GM23338 (cell line): ENCODE measurements at regions not wholly inside any gene's neighbourhood (a gene's known extent, or its start where the extent isn't known, plus 50 kb on each side); places are given as distances from the start of the nearest gene placed in this dataset.

Experiments
- CREB1 ChIP-seq: fragments of 250-450 bp; sonication (Bioruptor Pico); IDR thresholded peaks from 2 replicates; pipeline ENCODE4 v1.5.0; 2020; ENCODE audit warnings: low read depth, mild to moderate bottlenecking, moderate library complexity
- CTCF ChIP-seq, 2 experiments: fragments of 200-600 bp in 1 of 2; sonication (generic) in 1 of 2; conservative IDR thresholded peaks; 2 replicates each; pipeline versions ENCODE4 v1.5.1 to v1.6.1; 2016 to 2017; ENCODE audit warnings: antibody characterized with exemption in 2 of 2, low read depth in 2 of 2, mild to moderate bottlenecking in 2 of 2, moderate library complexity in 1 of 2
- EZH2 ChIP-seq: fragments of 200-600 bp; sonication (generic); IDR thresholded peaks from one replicate; pipeline ENCODE4 v1.8.0; 2017; ENCODE audit warnings: antibody characterized with exemption, mild to moderate bottlenecking, low read depth; ENCODE audit not compliant: unreplicated experiment
- EZH2phosphoT487 ChIP-seq: fragments of 200-600 bp; sonication (generic); IDR thresholded peaks from one replicate; pipeline ENCODE4 v1.8.1; 2018; ENCODE audit warnings: antibody characterized with exemption; ENCODE audit not compliant: unreplicated experiment
- JUNB ChIP-seq: IDR thresholded peaks from one replicate; pipeline ENCODE4 v1.6.1; 2016; ENCODE audit warnings: antibody characterized with exemption; ENCODE audit not compliant: unreplicated experiment
- POLR2AphosphoS5 ChIP-seq: IDR thresholded peaks from 2 replicates; pipeline ENCODE4 v1.6.1; 2016; ENCODE audit warnings: antibody characterized with exemption, low read depth
- REST ChIP-seq: IDR thresholded peaks from one replicate; pipeline ENCODE4 v1.6.1; 2018; ENCODE audit warnings: antibody characterized with exemption; ENCODE audit not compliant: unreplicated experiment
- STAT1 ChIP-seq: IDR thresholded peaks from one replicate; pipeline ENCODE4 v1.6.1; 2016; ENCODE audit warnings: antibody characterized with exemption; ENCODE audit not compliant: unreplicated experiment
- ZNF331 ChIP-seq: fragments of 250-450 bp; sonication (Bioruptor Pico); IDR thresholded peaks from 2 replicates; pipeline ENCODE4 v1.5.0; 2020; ENCODE audit warnings: low read depth, mild to moderate bottlenecking, moderate library complexity

- no peak for TF ChIP-seq CTCF (conservative IDR thresholded peaks at IDR 0.05; ENCODE audit: low read depth in 2 of 2)
- TF ChIP-seq EZH2 = no peak
- TF ChIP-seq JUNB = no peak
- no peak for TF ChIP-seq REST
- no peak for TF ChIP-seq POLR2AphosphoS5
- no peak for TF ChIP-seq CREB1
- no peak for TF ChIP-seq STAT1
- no peak for TF ChIP-seq EZH2phosphoT487
- no peak for TF ChIP-seq ZNF331 (CRISPR knock-in tag)
Observed at GRCh38 chr1:4581807-4582206, 72.6 kb upstream of the AJAP1 start.
